HCT116 (cell line): ENCODE measurements at regions not wholly inside any gene's neighbourhood (a gene's known extent, or its start where the extent isn't known, plus 50 kb on each side); places are given as distances from the start of the nearest gene placed in this dataset.

Experiments
- EGR1 ChIP-seq: IDR thresholded peaks from 2 replicates; pipeline ENCODE4 v1.6.1; 2012; ENCODE audit warnings: low read depth
- POLR2A ChIP-seq: IDR thresholded peaks from 2 replicates; pipeline ENCODE4 v1.7.0; 2011; ENCODE audit warnings: borderline replicate concordance; ENCODE audit not compliant: insufficient read depth, insufficient read length; ENCODE audit errors: extremely low read depth
- POLR2AphosphoS5 ChIP-seq: IDR thresholded peaks from 2 replicates; pipeline ENCODE4 v1.6.1; 2011; ENCODE audit warnings: mild to moderate bottlenecking, low read depth, low read length, moderate library complexity
- SIN3A ChIP-seq: IDR thresholded peaks from 2 replicates; pipeline ENCODE4 v1.6.1; 2012; ENCODE audit warnings: low read depth
- ZFX ChIP-seq: fragments of 450-650 bp; IDR thresholded peaks from 2 replicates; pipeline ENCODE4 v1.6.1; 2017
- ZNF274 ChIP-seq: fragments of 200-500 bp; sonication (Bioruptor generic); IDR thresholded peaks from 2 replicates; pipeline ENCODE4 v1.6.1; 2014; ENCODE audit warnings: mild to moderate bottlenecking, low read depth, low read length, inconsistent platforms
- TF ChIP-seq, protein P1 (sequence below): IDR thresholded peaks from 2 replicates; pipeline ENCODE4 v1.6.1; 2012; ENCODE audit warnings: low read depth
- TF ChIP-seq, protein P2 (sequence below), 3 experiments: fragments of 200-600 bp in 1 of 3; sonication (generic) in 1 of 3; IDR thresholded peaks in 2 of 3; conservative IDR thresholded peaks in 1 of 3; 2 replicates each; pipeline ENCODE4 v1.5.1; 2012 to 2017; ENCODE audit warnings: low read depth in 2 of 3, low read length in 2 of 3, antibody characterized with exemption in 1 of 3, borderline replicate concordance in 1 of 3, control low read depth in 1 of 3, mild to moderate bottlenecking in 1 of 3, mixed read lengths in 1 of 3, mixed run types in 1 of 3, moderate library complexity in 1 of 3; ENCODE audit not compliant: insufficient read depth in 1 of 3
- TF ChIP-seq, protein P3 (sequence below): IDR thresholded peaks from 2 replicates; pipeline ENCODE4 v1.6.1; 2011; ENCODE audit warnings: mild to moderate bottlenecking, low read length, moderate library complexity; ENCODE audit not compliant: insufficient replicate concordance; ENCODE audit errors: extremely low read depth

DNA sequence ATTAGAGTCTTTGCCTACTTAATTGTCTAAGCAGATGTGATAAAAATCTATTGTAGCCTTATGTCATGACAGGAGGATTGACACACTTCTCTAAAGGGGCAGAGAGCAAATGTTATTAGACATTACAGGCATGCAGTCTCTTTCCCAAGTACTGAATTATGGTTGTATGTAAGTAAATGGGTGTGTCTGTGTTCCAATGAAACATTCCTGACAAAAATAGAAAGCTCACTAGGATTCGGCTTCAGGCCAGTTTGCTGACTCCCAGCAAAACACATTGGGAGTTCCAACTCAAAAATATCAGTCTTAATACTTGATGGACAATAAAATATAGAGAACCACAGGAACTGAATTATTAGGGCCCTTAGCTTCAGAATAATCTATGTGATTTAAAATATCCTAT, 1480.4 kb downstream of the FAM181B start:
- TF ChIP-seq, protein P1, sequence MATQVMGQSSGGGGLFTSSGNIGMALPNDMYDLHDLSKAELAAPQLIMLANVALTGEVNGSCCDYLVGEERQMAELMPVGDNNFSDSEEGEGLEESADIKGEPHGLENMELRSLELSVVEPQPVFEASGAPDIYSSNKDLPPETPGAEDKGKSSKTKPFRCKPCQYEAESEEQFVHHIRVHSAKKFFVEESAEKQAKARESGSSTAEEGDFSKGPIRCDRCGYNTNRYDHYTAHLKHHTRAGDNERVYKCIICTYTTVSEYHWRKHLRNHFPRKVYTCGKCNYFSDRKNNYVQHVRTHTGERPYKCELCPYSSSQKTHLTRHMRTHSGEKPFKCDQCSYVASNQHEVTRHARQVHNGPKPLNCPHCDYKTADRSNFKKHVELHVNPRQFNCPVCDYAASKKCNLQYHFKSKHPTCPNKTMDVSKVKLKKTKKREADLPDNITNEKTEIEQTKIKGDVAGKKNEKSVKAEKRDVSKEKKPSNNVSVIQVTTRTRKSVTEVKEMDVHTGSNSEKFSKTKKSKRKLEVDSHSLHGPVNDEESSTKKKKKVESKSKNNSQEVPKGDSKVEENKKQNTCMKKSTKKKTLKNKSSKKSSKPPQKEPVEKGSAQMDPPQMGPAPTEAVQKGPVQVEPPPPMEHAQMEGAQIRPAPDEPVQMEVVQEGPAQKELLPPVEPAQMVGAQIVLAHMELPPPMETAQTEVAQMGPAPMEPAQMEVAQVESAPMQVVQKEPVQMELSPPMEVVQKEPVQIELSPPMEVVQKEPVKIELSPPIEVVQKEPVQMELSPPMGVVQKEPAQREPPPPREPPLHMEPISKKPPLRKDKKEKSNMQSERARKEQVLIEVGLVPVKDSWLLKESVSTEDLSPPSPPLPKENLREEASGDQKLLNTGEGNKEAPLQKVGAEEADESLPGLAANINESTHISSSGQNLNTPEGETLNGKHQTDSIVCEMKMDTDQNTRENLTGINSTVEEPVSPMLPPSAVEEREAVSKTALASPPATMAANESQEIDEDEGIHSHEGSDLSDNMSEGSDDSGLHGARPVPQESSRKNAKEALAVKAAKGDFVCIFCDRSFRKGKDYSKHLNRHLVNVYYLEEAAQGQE = no peak
- TF ChIP-seq, protein P2, sequence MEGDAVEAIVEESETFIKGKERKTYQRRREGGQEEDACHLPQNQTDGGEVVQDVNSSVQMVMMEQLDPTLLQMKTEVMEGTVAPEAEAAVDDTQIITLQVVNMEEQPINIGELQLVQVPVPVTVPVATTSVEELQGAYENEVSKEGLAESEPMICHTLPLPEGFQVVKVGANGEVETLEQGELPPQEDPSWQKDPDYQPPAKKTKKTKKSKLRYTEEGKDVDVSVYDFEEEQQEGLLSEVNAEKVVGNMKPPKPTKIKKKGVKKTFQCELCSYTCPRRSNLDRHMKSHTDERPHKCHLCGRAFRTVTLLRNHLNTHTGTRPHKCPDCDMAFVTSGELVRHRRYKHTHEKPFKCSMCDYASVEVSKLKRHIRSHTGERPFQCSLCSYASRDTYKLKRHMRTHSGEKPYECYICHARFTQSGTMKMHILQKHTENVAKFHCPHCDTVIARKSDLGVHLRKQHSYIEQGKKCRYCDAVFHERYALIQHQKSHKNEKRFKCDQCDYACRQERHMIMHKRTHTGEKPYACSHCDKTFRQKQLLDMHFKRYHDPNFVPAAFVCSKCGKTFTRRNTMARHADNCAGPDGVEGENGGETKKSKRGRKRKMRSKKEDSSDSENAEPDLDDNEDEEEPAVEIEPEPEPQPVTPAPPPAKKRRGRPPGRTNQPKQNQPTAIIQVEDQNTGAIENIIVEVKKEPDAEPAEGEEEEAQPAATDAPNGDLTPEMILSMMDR (IDR thresholded peaks at IDR 0.05 in 2 of 3, conservative IDR thresholded peaks at IDR 0.05 in 1 of 3; ENCODE audit: borderline replicate concordance in 1 of 3, insufficient read depth in 1 of 3, low read depth in 2 of 3, low read length in 2 of 3) = no peak
- TF ChIP-seq, protein P3, sequence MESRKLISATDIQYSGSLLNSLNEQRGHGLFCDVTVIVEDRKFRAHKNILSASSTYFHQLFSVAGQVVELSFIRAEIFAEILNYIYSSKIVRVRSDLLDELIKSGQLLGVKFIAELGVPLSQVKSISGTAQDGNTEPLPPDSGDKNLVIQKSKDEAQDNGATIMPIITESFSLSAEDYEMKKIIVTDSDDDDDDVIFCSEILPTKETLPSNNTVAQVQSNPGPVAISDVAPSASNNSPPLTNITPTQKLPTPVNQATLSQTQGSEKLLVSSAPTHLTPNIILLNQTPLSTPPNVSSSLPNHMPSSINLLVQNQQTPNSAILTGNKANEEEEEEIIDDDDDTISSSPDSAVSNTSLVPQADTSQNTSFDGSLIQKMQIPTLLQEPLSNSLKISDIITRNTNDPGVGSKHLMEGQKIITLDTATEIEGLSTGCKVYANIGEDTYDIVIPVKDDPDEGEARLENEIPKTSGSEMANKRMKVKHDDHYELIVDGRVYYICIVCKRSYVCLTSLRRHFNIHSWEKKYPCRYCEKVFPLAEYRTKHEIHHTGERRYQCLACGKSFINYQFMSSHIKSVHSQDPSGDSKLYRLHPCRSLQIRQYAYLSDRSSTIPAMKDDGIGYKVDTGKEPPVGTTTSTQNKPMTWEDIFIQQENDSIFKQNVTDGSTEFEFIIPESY = no peak
- no peak for TF ChIP-seq ZNF274
- TF ChIP-seq SIN3A = no peak
- no peak for TF ChIP-seq POLR2A
- TF ChIP-seq EGR1 = no peak
- no peak for TF ChIP-seq POLR2AphosphoS5
- TF ChIP-seq ZFX = no peak
